ENCODE measurements at regions not wholly inside any gene's neighbourhood (a gene's known extent, or its start where the extent isn't known, plus 50 kb on each side); places are given as distances from the start of the nearest gene placed in this dataset.

GRCh38 chr3:14600856-14601610 is 50.5 kb upstream of the CCDC174 start:
- no peak for DNase-seq (ENCODE audit: low read depth in 2 of 2)
- H3K4me1 ChIP-seq (ENCODE audit: control insufficient read depth, extremely low read depth, insufficient read depth, low read length), result no peaks in the 10 kb centered on the region
- H3K9me3 ChIP-seq (ENCODE audit: control insufficient read depth, insufficient read depth, low read depth, low read length), result no peaks in the 10 kb centered on the region

DNA sequence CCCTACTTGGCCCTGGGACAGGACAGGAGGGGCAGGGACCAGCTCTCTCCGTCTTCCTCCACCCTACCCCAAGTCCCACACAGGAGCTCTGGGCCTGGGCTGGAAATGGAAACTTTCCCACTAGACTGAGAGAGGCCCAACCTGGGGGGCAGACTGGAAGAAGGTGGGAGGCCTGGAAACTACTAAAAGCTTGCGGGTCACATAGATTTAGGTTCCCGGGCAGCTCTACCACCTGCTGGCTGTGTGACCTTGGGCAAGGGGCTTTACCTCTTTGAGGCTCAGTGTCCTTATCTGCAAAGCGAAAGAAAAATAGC is 49.9 kb upstream of the CCDC174 start:
- Histone ChIP-seq H3K4me1 (ENCODE audit: control insufficient read depth, extremely low read depth, insufficient read depth, low read length) (no peaks in the 10 kb centered on the region), H3K27me3 (ENCODE audit: control insufficient read depth, insufficient read depth, low read length) (peaks cover 9% of the 10 kb centered on the region)

More at GRCh38 chr3:14600856-14601610, 50.5 kb upstream of the CCDC174 start:
- H2AFZ ChIP-seq (ENCODE audit: low read length), result no peak overlapping the region
- peaks cover 9% of the 10 kb centered on the region for H3K27me3 ChIP-seq (ENCODE audit: control insufficient read depth, insufficient read depth, low read length)
- H3K36me3 ChIP-seq (ENCODE audit: control insufficient read depth, insufficient read depth, low read length), result no peaks in the 10 kb centered on the region
- H3K9ac ChIP-seq (ENCODE audit: insufficient read depth, low read length), result no peak overlapping the region
- no peak overlapping the region for H3K4me3 ChIP-seq (replicated peaks in 1 of 4; ENCODE audit: control extremely low read depth in 1 of 4, insufficient read depth in 1 of 4, low read depth in 3 of 4, low read length in 4 of 4)
- no peak overlapping the region for H3K27ac ChIP-seq (ENCODE audit: insufficient read depth, low read length)
- TF ChIP-seq EZH2 (IDR thresholded peaks at IDR 0.05; ENCODE audit: low read length, missing control alignments) (no peak), CTCF (conservative IDR thresholded peaks at IDR 0.05 in 1 of 2, IDR thresholded peaks at IDR 0.05 in 1 of 2; ENCODE audit: low read depth in 1 of 2, low read length in 2 of 2) (no peak)
- no peak overlapping the region for H3K4me2 ChIP-seq (ENCODE audit: extremely low read depth, insufficient read depth, low read length)
- H4K20me1 ChIP-seq (ENCODE audit: control insufficient read depth, extremely low read depth, insufficient read depth, low read length), result peaks cover 2% of the 10 kb centered on the region
- H3K79me2 ChIP-seq (ENCODE audit: control insufficient read depth, insufficient read depth, low read length), result no peaks in the 10 kb centered on the region

More for the DNA sequence above, 49.9 kb upstream of the CCDC174 start:
- Histone ChIP-seq H4K20me1 (ENCODE audit: control insufficient read depth, extremely low read depth, insufficient read depth, low read length) (no peaks in the 10 kb centered on the region), H3K36me3 (ENCODE audit: control insufficient read depth, insufficient read depth, low read length) (no peaks in the 10 kb centered on the region), H3K4me3 (replicated peaks in 1 of 4; ENCODE audit: control extremely low read depth in 1 of 4, insufficient read depth in 1 of 4, low read depth in 3 of 4, low read length in 4 of 4) (no peak overlapping the region), H3K9ac (ENCODE audit: insufficient read depth, low read length) (no peak overlapping the region), H3K27ac (ENCODE audit: insufficient read depth, low read length) (no peak overlapping the region), H2AFZ (ENCODE audit: low read length) (no peak overlapping the region), H3K4me2 (ENCODE audit: extremely low read depth, insufficient read depth, low read length) (no peak overlapping the region), H3K79me2 (ENCODE audit: control insufficient read depth, insufficient read depth, low read length) (no peaks in the 10 kb centered on the region), H3K9me3 (ENCODE audit: control insufficient read depth, insufficient read depth, low read depth, low read length) (no peaks in the 10 kb centered on the region)
- DNase-seq (ENCODE audit: low read depth in 2 of 2), result no peak
- TF ChIP-seq EZH2 (IDR thresholded peaks at IDR 0.05; ENCODE audit: low read length, missing control alignments) (no peak), CTCF (conservative IDR thresholded peaks at IDR 0.05 in 1 of 2, IDR thresholded peaks at IDR 0.05 in 1 of 2; ENCODE audit: low read depth in 1 of 2, low read length in 2 of 2) (no peak)

Data from fibroblast of lung (primary cell).